GM23338 (cell line): ENCODE measurements at regions not wholly inside any gene's neighbourhood (a gene's known extent, or its start where the extent isn't known, plus 50 kb on each side); places are given as distances from the start of the nearest gene placed in this dataset.

Experiments
- ATAC-seq: fragments of 200-7000 bp; cut with Tn5 transposase; 3 replicates; pipeline ENCODE4 v1.9.1; 2020
- DNase-seq: peaks from one replicate; pipeline ENCODE4 v3.0.0-alpha.2; 2015; ENCODE audit warnings: low spot score
- H2AFZ ChIP-seq: fragments of 200-600 bp; sonication (generic); 2 replicates; pipeline ENCODE4 v1.8.0; 2016; ENCODE audit warnings: antibody characterized with exemption, mild to moderate bottlenecking, moderate library complexity
- H3F3A ChIP-seq: fragments of 200-600 bp; sonication (generic); replicated peaks from 2 replicates; pipeline ENCODE4 v1.8.0; 2017; ENCODE audit warnings: antibody characterized with exemption, mixed run types, low read depth
- H3K27ac ChIP-seq: fragments of 200-600 bp; sonication (generic); 2 replicates; pipeline ENCODE4 v1.6.1; 2016; ENCODE audit warnings: low read depth
- H3K27me3 ChIP-seq: fragments of 200-600 bp; sonication (generic); 2 replicates; pipeline ENCODE4 v1.8.0; 2016; ENCODE audit warnings: mild to moderate bottlenecking, mixed run types, moderate library complexity; ENCODE audit not compliant: insufficient read depth
- H3K36me3 ChIP-seq: fragments of 200-600 bp; sonication (generic); 2 replicates; pipeline ENCODE4 v1.8.0; 2016; ENCODE audit warnings: mild to moderate bottlenecking; ENCODE audit not compliant: insufficient read depth
- H3K4me1 ChIP-seq: fragments of 200-600 bp; sonication (generic); 2 replicates; pipeline ENCODE4 v1.8.0; 2016; ENCODE audit warnings: mild to moderate bottlenecking, moderate library complexity; ENCODE audit not compliant: insufficient read depth
- H3K4me2 ChIP-seq: fragments of 200-600 bp; sonication (generic); 2 replicates; pipeline ENCODE4 v1.7.1; 2017; ENCODE audit warnings: mixed run types
- H3K4me3 ChIP-seq: fragments of 200-600 bp; sonication (generic); 2 replicates; pipeline ENCODE4 v1.6.1; 2016; ENCODE audit warnings: mixed run types
- H3K79me2 ChIP-seq: fragments of 200-600 bp; sonication (generic); replicated peaks from 2 replicates; pipeline ENCODE4 v1.8.0; 2017; ENCODE audit warnings: mild to moderate bottlenecking; ENCODE audit not compliant: insufficient read depth
- H3K9me2 ChIP-seq: fragments of 200-600 bp; sonication (generic); 2 replicates; pipeline ENCODE4 v1.8.0; 2017; ENCODE audit not compliant: insufficient read depth
- H4K20me1 ChIP-seq: fragments of 200-600 bp; sonication (generic); replicated peaks from 2 replicates; pipeline ENCODE4 v1.8.0; 2017; ENCODE audit warnings: mild to moderate bottlenecking; ENCODE audit not compliant: insufficient read depth
- H3K27ac Mint-ChIP-seq: 2 replicates; pipeline ENCODE4 v1.8.0; 2020; ENCODE audit warnings: inconsistent platforms, mild to moderate bottlenecking, moderate library complexity, mixed read lengths
- H3K27me3 Mint-ChIP-seq: 3 replicates; pipeline ENCODE4 v1.8.0; 2022; ENCODE audit warnings: low read depth, mild to moderate bottlenecking, moderate library complexity, mixed read lengths, inconsistent platforms; ENCODE audit not compliant: insufficient read depth, poor library complexity
- H3K36me3 Mint-ChIP-seq: 3 replicates; pipeline ENCODE4 v1.8.0; 2021; ENCODE audit warnings: low read depth, mild to moderate bottlenecking, inconsistent platforms, moderate library complexity, mixed read lengths
- H3K4me1 Mint-ChIP-seq: 3 replicates; pipeline ENCODE4 v1.8.0; 2020; ENCODE audit warnings: mild to moderate bottlenecking, inconsistent platforms, mixed read lengths
- H3K4me3 Mint-ChIP-seq: 3 replicates; pipeline ENCODE4 v1.8.0; 2021; ENCODE audit warnings: moderate library complexity, mild to moderate bottlenecking, inconsistent platforms, mixed read lengths
- H3K9me3 Mint-ChIP-seq: 3 replicates; pipeline ENCODE4 v1.8.0; 2020; ENCODE audit warnings: moderate library complexity, mild to moderate bottlenecking, inconsistent platforms, mixed read lengths
- CREB1 ChIP-seq: fragments of 250-450 bp; sonication (Bioruptor Pico); IDR thresholded peaks from 2 replicates; pipeline ENCODE4 v1.5.0; 2020; ENCODE audit warnings: low read depth, mild to moderate bottlenecking, moderate library complexity
- CTCF ChIP-seq, 2 experiments: fragments of 200-600 bp in 1 of 2; sonication (generic) in 1 of 2; conservative IDR thresholded peaks; 2 replicates each; pipeline versions ENCODE4 v1.5.1 to v1.6.1; 2016 to 2017; ENCODE audit warnings: antibody characterized with exemption in 2 of 2, low read depth in 2 of 2, mild to moderate bottlenecking in 2 of 2, moderate library complexity in 1 of 2
- ETS1 ChIP-seq: IDR thresholded peaks from 2 replicates; pipeline ENCODE4 v1.6.1; 2016; ENCODE audit warnings: antibody characterized with exemption
- EZH2 ChIP-seq: fragments of 200-600 bp; sonication (generic); IDR thresholded peaks from one replicate; pipeline ENCODE4 v1.8.0; 2017; ENCODE audit warnings: antibody characterized with exemption, mild to moderate bottlenecking, low read depth; ENCODE audit not compliant: unreplicated experiment
- EZH2phosphoT487 ChIP-seq: fragments of 200-600 bp; sonication (generic); IDR thresholded peaks from one replicate; pipeline ENCODE4 v1.8.1; 2018; ENCODE audit warnings: antibody characterized with exemption; ENCODE audit not compliant: unreplicated experiment
- JUNB ChIP-seq: IDR thresholded peaks from one replicate; pipeline ENCODE4 v1.6.1; 2016; ENCODE audit warnings: antibody characterized with exemption; ENCODE audit not compliant: unreplicated experiment
- NANOG ChIP-seq: IDR thresholded peaks from 2 replicates; pipeline ENCODE4 v1.6.1; 2016; ENCODE audit warnings: antibody characterized with exemption, borderline replicate concordance
- POLR2AphosphoS5 ChIP-seq: IDR thresholded peaks from 2 replicates; pipeline ENCODE4 v1.6.1; 2016; ENCODE audit warnings: antibody characterized with exemption, low read depth
- ZNF114 ChIP-seq: fragments of 250-450 bp; sonication (Bioruptor Pico); IDR thresholded peaks from 2 replicates; pipeline ENCODE4 v1.5.0; 2020; ENCODE audit warnings: mild to moderate bottlenecking, moderate library complexity
- ZNF331 ChIP-seq: fragments of 250-450 bp; sonication (Bioruptor Pico); IDR thresholded peaks from 2 replicates; pipeline ENCODE4 v1.5.0; 2020; ENCODE audit warnings: low read depth, mild to moderate bottlenecking, moderate library complexity
- ZNF462 ChIP-seq: fragments of 250-450 bp; sonication (Bioruptor Pico); IDR thresholded peaks from 2 replicates; pipeline ENCODE4 v1.5.0; 2020; ENCODE audit warnings: mild to moderate bottlenecking, moderate library complexity

- no peak overlapping the region for H3K4me2 ChIP-seq
- H3K27me3 ChIP-seq: no peaks in the 10 kb centered on the region
- no peak overlapping the region for H3K27ac ChIP-seq
- Mint-ChIP-seq H3K36me3 (no peaks in the 10 kb centered on the region), H3K4me3 (no peak overlapping the region), H3K27me3 (no peaks in the 10 kb centered on the region), H3K9me3 (peaks cover 2% of the 10 kb centered on the region; the same call in 2 of the 3 replicates), H3K4me1 (peaks cover 20% of the 10 kb centered on the region), H3K27ac (no peak overlapping the region)
- no peak for DNase-seq
- no peaks in the 10 kb centered on the region for H3K36me3 ChIP-seq
- H4K20me1 ChIP-seq: no peaks in the 10 kb centered on the region
- no peak for ATAC-seq
- no peaks in the 10 kb centered on the region for H3K9me2 ChIP-seq
- no peaks in the 10 kb centered on the region for H3K79me2 ChIP-seq
- no peak overlapping the region for H2AFZ ChIP-seq
- no peak for TF ChIP-seq ZNF462 (CRISPR knock-in tag)
- no peak for TF ChIP-seq ZNF331
- TF ChIP-seq EZH2: no peak
- no peak for TF ChIP-seq CREB1 (CRISPR knock-in tag)
- no peak for TF ChIP-seq JUNB
- H3K4me3 ChIP-seq: no peak overlapping the region
- H3K4me1 ChIP-seq: peaks cover 7% of the 10 kb centered on the region; the same call in 1 of the 2 replicates
- no peaks in the 10 kb centered on the region for H3F3A ChIP-seq
These were observed 65.2 kb upstream of the MAP1B start for GRCh38 chr5:72042097-72042496.

GRCh38 chr5:72045692-72046091 lies 61.6 kb upstream of the MAP1B start:
- Histone ChIP-seq H4K20me1 (no peaks in the 10 kb centered on the region), H3K27ac (no peak overlapping the region), H3K4me2 (no peak overlapping the region), H3K4me3 (no peak overlapping the region), H3K4me1 (no peaks in the 10 kb centered on the region), H3F3A (no peaks in the 10 kb centered on the region), H3K9me2 (no peaks in the 10 kb centered on the region), H3K36me3 (no peaks in the 10 kb centered on the region), H2AFZ (no peak overlapping the region), H3K27me3 (no peaks in the 10 kb centered on the region), H3K79me2 (no peaks in the 10 kb centered on the region)
- DNase-seq (no peak), ATAC-seq (no peak)
- Mint-ChIP-seq H3K9me3 (peaks cover 9% of the 10 kb centered on the region), H3K36me3 (peaks cover 8% of the 10 kb centered on the region; the same call in 2 of the 3 replicates), H3K27ac (no peak overlapping the region), H3K4me3 (no peak overlapping the region), H3K4me1 (no peaks in the 10 kb centered on the region; the same call in 1 of the 3 replicates), H3K27me3 (no peaks in the 10 kb centered on the region)
- TF ChIP-seq POLR2AphosphoS5: no peak
- no peak for TF ChIP-seq CTCF (conservative IDR thresholded peaks at IDR 0.05; ENCODE audit: low read depth in 2 of 2)
- TF ChIP-seq JUNB: no peak
- TF ChIP-seq ETS1: no peak
- no peak for TF ChIP-seq NANOG
- TF ChIP-seq CREB1 (CRISPR knock-in tag): no peak
- TF ChIP-seq ZNF114: no peak
- TF ChIP-seq ZNF331: no peak
- no peak for TF ChIP-seq EZH2phosphoT487
